ENCODE measurements at regions not wholly inside any gene's neighbourhood (a gene's known extent, or its start where the extent isn't known, plus 50 kb on each side); places are given as distances from the start of the nearest gene placed in this dataset.
"Not testable (repeated sequence)": the region's sequence is repeated elsewhere in the genome, so short reads cannot be mapped to it uniquely, and the experiment has no call there.

DNA sequence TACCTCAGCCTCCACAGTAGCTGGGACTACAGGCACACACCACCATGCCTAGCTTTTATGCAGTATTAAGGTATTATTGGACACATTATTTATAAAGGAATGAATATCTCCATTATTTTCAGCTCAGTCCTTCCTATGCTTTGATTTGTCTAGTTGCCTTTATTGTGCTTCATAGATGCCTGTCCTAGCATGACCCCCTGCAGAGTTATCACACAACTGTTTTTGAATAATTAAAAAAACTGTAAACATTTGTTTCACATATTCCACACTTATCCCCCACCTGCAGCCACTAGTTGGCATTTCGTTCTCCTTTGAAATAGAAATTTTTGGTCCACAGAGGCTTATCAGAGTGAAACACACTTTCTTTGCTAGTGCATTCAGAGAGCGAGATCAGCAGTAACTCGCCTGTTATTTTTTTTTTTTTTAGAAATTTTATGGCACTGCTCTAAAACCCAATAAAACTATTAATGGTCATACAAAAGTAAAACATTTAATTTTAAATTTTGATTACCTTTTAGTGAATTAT is 151.8 kb upstream of the RASA1 start:
- no peak for DNase-seq

DNA sequence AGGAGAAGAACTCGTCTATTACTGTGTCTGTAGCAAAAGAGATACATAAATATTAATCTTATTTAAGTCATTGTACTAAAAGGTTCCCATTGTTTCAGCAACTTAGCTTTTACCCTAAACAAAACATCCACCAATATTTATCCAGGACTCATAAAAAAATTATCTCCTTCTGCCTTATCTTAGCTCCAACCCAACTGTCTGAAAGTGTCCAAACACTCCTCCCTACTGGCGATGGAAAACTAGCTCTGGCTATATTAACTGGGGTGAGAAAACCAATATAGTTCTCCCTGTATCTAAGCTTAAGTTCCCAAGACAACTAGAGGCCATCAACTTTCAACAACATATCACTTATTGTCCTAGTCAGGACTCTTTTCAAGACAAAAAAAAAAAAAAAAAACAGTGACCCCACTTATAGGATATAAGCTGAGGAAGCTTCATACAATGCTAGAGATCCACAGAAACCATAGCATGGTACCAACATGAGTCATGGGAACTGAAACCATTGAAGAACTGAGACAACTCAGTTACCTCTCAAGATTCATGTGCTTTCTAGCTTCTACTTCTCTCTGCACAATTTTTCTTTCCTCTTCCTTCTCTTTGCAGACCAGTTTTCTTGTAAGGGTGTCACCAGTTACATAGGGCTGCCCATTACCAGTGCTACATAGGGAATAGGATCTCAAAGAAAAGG is 150.7 kb upstream of the RASA1 start:
- DNase-seq: no peak

DNA sequence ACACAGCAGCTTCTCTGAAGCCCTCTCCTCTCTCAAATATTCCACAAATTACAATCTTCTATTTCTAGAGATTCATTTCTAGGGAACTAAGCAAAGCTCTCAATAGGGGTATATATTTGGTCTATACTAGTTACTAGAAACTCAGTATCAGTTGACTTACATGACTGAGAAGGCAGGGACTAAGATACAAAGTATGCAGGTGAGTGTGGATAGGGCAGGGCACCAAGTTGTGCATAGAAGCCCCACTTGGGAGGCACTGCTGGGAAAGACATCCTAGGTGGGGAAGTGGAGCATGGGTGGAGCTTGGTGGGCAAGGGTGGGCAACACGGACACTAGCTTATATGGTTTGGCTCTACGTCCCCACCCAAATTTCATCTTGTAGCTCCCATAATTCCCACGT is 148.1 kb upstream of the RASA1 start:
- DNase-seq: no peak

DNA sequence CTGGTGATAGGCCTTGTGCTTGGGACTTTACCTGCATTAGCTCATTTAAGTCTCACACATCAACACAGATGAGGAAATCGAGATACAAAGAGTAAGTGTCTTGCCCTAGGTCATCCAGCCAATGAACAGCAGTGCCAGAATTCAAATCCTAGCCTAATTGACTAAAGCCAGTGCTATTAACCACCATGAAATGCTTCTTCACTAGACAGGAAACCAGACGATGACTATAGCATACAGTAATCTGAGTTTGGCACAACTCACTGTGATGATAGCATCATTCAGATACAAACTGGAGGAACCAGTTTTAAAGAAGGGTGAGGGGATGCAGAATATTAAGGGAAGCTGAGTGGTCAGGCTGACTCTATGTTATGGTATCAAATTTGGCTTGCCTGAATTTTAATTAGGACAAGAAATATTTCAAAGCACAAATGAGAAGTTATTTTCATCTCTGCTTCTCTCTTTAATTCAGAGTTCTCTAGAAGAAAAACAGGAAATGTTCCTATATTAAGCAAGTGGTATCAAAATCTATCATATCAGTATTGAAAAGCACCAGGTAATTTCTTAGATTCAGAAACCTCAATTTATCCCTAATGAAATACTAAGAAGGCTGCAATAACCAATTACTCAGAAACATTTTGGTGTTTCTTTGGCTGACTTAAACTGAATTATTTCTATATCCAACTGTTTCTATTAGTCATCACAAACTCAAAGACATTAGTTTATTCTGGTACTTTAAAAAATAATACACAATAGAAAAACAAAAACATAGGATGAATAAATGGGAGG is 147.0 kb upstream of the RASA1 start:
- DNase-seq: peak; percentile 11

DNA sequence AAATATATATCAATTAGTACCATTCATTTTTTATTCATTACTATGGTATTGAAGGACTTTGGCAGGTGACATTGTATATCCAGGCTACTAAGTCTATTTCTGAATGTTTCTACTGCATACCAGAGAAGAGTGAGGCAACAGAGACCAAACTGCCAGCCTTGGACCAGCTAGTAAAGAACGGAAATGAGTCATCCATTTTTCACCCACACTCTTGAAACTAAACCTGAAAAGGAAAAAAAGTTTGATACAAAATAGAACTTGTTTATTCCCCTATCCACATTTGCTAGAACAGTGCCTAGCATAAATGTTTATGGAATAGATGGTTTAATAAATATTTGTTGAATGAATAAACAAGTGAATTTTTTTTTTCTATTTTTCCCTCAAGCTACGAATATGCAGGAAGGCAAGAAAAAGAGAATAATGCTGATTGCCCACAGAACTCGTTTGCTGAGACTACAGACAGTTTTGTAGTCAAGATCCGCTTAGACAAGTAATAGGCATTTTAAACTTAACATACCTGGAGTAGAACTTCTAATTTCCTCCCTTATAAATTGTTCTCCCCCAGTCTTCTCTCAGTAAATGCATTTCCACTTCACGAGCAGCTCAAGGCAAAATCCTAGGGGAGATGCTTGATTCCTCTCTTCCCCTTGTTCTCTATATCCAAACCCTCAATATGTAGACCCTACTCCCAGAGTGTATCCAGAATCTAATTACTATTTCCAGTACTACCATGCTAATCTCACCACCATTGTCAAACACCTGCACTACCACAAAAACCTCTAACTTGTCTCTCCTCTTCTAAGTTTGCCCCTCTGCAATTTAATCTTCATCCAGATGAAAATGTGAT is 146.2 kb upstream of the RASA1 start:
- DNase-seq: peak; percentile 28

DNA sequence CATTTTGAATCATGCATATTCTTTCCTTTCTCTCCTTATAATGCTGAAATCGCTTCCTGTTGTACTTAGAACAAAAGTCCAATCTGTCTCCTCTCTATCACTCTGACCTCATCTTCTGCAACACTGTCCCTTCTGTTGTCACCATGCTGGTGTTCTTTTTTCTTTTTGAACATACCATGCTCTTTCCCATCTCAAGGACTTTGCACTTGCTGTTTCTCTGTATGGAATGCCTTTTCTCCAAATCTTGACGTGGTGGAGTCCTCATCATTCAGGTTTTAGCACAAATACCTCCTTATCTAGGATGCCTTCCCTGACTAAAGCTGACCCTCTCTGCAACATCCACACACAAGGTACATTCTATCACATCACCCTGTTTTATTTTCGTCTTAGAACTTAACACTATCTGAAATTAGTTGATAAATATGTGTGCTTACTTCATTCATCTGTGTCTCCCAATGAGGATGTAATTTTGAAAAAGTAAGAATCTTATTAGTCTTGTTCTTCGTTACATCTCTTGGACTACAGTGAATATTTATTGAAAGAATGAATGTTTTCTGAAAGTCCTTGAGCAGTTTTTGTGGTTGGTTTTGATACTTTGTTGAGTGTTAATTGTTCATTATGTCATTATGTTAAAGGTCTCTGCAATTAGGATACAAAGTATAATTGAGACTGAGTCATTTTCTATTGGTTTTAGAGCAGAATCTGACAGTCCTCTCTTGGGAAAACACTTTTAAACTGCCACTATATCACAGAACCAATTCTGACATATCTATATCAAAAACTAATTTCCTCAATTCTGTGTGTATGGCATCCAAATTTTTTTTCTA is 145.3 kb upstream of the RASA1 start:
- no peak for DNase-seq

DNA sequence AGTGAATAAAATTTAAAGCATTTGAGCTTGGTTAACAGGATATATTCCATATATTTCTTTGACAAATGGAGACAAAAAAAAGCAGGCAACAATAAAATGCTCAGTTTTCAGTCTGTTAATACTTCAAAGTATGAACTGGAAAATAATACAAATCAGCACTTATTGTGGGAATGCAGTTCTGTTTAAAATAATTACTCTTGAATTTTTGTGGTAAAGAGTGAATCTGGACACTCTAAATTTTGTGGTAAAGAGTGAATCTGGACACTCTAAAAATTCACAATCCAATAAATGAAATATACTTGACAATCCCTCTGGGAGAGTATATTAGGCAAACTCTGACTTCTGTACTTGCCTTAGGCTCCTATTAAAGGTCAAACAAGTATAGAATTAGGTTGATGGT is 141.9 kb upstream of the RASA1 start:
- no peak for DNase-seq

DNA sequence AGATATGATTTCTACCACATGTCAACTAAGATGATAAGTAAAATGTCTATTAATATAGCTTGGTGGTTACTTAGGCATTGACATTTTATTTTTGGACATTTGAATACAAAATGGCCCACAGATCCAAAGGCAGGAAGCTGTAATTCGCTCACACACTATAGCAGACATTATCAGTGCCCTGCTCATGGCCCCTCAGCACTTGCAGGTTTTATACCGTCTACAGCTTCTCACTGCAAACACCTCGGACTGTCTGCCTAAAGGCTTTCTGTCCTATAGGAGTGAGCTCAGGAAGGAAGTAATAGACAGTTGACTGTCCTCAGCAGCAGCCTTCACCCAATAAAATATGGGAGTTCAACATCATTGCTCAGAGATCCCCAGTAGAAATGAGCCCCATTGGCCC is 140.8 kb upstream of the RASA1 start:
- DNase-seq: no peak

DNA sequence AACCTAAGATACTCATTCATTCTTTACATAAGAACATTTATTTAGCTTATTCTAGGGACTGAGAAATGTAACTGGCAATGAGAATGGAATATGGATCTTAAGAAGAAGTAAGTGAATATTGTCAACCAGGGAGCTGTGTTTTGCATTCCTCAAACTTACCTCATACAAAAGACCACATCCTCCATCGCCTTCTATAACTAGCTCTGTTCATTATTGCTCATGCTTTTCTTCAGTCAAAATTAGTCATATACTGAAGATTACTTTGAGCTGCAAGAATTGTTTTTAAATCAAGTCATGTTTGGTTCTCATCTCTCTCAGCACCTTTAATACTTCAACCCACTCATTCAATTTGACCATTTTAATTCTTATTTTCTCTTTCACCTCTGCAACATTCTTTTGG is 140.3 kb upstream of the RASA1 start:
- DNase-seq: no peak

DNA sequence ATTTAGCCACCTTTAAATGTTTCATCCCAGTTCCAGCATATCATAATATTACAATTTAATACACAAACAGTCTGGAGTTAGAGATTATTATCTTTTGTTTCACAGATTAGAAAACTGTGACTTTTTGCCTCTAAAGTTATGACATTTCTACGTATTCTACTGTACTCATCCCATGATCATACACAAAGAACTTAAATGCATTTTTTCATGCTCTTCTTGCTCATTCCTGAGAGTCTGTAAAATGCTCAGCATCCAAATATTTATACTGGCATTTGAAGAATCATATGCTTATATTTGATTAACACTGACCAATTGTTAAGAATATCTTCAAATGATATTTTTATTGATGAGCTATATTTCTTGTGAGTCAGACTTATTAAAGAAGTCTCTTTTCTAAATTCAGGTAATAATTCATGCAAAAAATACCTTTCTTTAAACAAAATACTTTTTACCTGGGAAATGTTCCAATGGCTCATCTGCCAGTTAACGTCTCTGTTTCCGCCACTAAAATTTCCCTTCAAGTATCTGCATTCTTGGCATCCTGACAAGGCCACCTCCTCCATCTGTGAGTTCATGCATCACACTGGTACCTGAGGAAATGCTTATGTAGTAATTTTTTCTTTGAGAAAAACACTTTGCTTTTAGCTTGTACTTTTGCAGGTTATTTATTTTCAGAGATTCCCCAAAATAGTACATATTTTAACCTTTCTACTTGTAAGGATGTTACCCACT is 139.6 kb upstream of the RASA1 start:
- no peak for DNase-seq

DNA sequence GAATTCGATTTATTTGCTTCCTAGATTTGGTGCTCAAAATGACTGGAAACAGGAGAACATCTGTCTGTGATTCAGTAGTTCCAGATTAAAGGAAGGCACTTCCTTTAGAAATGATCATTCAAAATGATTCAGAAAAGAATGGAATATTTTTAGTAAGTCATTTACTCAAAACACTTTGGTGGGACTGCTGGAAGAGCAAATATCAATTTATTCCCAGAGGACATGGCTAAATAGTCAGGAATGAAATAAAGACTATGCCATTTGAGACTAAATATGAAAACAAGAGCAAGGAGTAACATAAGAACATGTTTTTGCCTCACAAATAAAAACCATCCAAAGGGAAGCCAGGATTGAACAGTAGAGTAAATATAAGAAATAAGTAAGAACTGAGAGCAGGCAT is 138.6 kb upstream of the RASA1 start:
- no peak for DNase-seq

DNA sequence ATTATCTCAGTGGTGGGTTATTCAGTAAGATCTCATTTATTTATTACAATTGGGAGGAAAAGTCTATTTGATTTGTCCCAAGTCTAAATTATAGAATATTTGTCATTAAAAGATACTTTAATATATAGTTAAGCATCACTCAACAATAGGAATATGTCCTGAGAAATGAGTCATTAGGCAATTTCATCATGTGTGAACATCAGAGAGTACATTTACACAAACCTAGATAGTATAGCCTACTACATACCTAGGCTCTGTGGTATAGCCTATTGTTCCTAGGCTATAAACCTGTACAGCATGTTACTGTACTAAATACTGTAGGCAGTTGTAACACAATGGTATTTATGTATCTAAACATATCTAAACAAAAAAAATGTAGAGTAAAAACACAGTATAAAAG is 135.0 kb upstream of the RASA1 start:
- DNase-seq: no peak

DNA sequence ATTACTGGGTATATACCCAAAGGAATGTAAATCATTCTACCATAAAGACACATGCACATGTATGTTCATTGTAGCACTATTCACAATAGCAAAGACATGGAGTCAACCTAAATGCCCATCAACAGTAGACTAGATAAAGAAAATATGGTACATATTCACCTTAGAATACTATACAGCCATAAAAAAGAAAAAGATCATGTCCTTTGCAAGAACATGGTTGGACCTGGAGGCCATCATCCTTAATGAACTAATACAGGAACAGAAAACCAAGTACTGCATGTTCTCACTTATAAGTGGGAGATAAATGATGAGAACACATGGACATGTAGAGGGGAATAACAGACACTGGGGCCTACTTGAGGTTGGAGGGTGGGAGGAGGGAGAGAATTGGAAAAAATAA is 133.2 kb upstream of the RASA1 start:
- DNase-seq: not testable (repeated sequence)

DNA sequence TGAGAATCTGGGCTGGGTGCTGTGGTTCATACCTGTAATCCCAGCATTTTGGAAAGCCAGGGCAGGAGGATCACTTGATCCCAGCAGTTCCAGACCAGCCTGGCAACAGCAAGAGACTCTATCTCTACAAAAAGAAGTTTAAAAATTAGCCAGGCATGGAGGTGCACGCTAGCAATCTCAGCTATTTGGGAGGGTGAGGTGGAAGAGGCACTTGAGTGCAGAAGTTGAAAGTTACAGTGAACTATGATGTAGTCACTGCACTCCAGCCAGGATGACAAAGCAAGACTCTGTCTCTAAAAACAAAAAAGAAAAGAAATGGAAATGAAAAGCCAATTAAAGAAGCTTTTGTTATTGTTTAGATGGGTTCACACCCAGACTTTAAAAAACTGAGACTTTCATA is 131.6 kb upstream of the RASA1 start:
- no peak for DNase-seq

DNA sequence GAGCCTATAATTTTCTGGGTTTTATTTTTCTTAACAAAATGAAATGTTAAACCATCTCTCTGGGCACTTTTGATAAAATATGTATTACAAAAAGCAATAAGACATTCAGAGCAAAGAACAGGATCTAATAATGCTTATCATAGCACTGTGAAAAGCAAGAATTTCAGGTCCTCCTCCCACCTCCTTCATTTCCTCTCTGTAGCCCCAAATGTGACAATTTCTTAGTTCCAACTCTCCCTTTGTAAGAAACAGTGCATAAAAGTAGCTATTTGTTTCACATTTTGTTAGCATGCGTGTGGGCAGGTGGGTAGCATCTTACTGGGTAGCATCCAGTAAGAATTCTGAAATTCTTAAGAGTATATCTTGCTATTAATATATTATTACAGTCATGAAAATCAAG is 130.9 kb upstream of the RASA1 start:
- no peak for DNase-seq

DNA sequence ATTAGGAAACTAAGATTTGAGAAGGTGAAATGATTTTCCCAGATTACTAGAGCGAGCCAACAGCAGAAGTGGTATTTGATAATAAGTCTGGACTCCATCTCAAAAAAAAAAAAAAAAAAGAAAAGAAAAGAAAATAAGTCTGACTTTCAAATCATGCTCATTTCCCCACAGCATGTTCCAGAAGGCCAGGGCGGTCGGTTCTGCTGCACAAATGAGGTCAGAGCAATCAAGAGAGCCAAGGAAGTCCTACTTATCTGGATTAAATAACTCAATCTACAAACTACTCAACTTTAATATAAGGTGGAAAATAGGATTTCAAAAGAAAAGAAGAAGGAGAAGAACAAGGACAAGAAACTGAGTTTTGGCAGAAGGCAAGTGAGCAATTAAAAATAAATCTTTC is 130.4 kb upstream of the RASA1 start:
- no peak for DNase-seq

DNA sequence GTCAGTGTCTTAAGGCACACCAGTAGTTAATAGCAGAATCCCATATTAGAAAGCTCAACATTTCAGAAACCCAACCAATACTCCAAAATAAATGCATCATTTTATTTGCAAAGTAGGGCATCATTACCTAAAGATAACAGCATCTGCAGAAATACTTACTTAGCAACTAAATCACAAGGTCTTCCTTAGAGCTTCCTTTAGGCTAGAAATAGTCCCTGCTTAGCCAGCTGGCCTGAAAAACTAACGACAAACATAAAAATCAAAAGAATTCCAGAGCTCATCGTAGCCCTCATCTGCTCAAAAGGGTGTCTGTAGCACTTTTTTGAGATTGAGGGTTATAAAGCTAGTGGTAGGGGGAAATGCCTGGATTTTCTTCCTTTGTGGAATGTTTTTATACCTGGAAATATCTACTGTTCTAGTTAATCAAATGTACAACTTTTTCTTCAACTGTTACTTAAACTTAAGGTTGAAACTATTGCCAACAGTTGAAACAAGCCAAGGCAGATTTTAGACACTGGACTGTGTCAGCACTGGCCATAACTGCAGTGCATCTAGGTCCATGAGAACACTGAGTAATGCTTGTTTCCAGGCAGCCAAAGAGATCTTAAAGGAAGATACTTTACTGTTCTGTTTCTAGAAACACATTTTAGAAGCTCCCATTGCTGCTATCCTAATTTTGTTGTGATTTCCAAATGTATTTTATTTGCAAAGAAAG is 129.4 kb upstream of the RASA1 start:
- DNase-seq: no peak

DNA sequence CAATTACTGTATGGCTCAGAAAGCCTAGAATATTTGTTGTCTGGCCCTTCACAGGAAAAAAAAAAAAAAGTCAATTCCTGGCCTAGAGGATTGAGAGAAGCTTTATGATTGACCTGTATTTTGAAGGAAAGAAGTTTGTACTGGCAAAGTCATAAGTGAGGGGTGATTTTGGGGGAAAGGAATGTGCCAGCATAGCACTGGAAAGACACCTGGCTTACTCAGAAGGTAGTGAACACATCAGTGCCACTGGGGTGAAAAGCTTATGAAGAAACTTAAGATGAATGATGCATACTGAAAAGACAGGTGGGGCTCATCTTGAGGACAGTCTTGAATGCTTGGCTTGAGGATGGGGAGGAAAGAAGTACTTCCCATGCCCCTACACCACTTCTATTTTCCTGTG is 127.9 kb upstream of the RASA1 start:
- no peak for DNase-seq

DNA sequence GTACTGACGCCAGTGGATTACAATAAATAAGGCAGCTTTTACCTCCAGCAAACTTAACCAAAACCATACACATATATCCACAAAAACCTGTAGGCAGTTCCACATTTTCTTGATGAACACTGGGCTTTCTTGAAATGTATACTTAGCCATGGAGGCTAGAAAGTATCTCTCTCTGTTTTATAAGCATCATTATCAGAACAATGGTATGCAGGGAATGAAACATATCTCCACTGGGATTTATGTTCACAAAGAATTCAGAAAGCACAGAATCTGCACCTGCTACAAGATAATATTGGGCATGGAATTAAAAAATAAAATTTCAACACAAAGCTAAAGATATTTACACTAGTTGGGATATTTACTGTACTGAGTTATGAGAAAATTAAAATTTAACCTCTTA is 126.1 kb upstream of the RASA1 start:
- DNase-seq: no peak

DNA sequence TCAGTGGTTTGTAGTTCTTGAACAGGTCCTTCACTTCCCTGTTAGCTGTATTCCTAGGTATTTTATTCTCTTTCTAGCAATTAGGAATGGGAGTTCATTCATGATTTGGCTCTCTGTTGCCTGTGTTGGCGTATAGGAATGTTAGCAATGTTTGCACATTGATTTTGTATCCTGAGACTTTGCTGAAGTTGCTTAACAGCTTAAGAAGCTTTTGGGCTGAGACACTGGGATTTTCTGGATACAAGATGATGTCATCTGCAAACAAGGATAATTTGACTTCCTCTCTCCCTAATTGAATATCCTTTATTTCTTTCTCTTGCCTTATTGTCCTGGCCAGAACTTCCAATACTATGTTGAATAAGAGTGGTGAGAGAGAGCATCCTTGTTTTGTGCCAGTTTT is 121.8 kb upstream of the RASA1 start:
- not testable (repeated sequence) for DNase-seq

DNA sequence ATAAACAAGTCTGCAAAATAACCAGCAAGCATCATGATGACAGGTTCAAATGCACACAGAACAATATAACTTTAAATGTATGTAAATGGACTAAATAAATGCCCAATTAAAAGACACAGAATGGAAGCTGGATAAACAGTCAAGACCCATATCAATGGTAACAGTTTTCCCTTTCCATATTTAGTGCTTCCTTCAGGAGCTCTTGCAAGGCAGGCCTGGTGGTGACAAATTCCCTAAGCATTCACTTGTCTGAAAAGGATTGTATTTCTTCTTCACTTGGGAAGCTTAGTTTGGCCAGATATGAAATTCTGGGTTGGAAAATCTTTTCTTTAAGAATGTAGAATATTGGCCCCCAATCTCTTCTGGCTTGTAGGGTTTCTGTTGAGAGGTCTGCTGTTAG is 120.2 kb upstream of the RASA1 start:
- no peak for DNase-seq
